ENCODE measurements at regions not wholly inside any gene's neighbourhood (a gene's known extent, or its start where the extent isn't known, plus 50 kb on each side); places are given as distances from the start of the nearest gene placed in this dataset.
A peak's percentile ranks its signal among the peaks of the same experiment; 100 is the strongest.

- no peak for TF ChIP-seq CTCF (IDR thresholded peaks at IDR 0.05; ENCODE audit: low read length, missing control alignments)
- peak; percentile 15 for DNase-seq (ENCODE audit: low read depth)
- H3K4me3 ChIP-seq (replicated peaks; ENCODE audit: low read depth, low read length): peak overlapping the region; percentile 53
These were observed 57.1 kb upstream of the RHOBTB1 start for GRCh38 chr10:61000769-61001730.

DNA sequence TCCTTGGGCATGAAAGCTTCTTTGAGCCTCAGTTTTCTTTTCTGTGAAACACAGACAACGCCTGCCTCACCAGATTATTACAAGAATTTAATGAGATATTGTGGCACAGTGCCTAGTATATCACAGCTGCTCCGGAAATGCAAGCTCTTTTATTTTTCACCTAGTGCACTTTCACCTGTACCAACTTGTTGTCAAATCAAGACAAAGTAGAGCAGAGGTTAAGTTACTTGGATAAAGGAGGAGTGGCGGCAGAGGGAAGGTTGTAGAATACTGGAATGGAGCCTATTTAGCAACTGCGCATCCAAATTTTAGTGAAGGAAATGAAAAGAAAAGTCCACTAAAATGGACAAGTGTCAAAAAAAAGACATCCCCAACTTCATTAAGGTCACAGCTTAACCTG lies 54.9 kb upstream of the RHOBTB1 start:
- DNase-seq (ENCODE audit: low read depth): no peak
- H3K4me3 ChIP-seq (replicated peaks; ENCODE audit: low read depth, low read length): no peak overlapping the region
- no peak for TF ChIP-seq CTCF (IDR thresholded peaks at IDR 0.05; ENCODE audit: low read length, missing control alignments)

GRCh38 chr10:60994128-60994527 lies 50.1 kb upstream of the RHOBTB1 start:
- TF ChIP-seq CTCF (IDR thresholded peaks at IDR 0.05; ENCODE audit: low read length, missing control alignments): no peak
- no peak for DNase-seq (ENCODE audit: low read depth)
- no peak overlapping the region for H3K4me3 ChIP-seq (replicated peaks; ENCODE audit: low read depth, low read length)

Data from fibroblast of pulmonary artery (primary cell).